GM18505 (cell line): ENCODE measurements at regions not wholly inside any gene's neighbourhood (a gene's known extent, or its start where the extent isn't known, plus 50 kb on each side); places are given as distances from the start of the nearest gene placed in this dataset.
A peak's percentile ranks its signal among the peaks of the same experiment; 100 is the strongest.
"Not testable (repeated sequence)": the region's sequence is repeated elsewhere in the genome, so short reads cannot be mapped to it uniquely, and the experiment has no call there.

Source experiments
- ATAC-seq: cut with Tn5 transposase; IDR thresholded peaks from one replicate; pipeline ENCODE4 v1.9.1; 2021; ENCODE audit not compliant: unreplicated experiment
- POLR2A ChIP-seq: IDR thresholded peaks from 4 replicates; pipeline ENCODE4 v1.6.1; 2011; ENCODE audit warnings: borderline replicate concordance; ENCODE audit not compliant: insufficient read depth, insufficient read length; ENCODE audit errors: extremely low read depth

GRCh38 chr6:167691533-167692312 lies 135.0 kb upstream of the AFDN start:
- no peak for ATAC-seq
- no peak for TF ChIP-seq POLR2A

DNA sequence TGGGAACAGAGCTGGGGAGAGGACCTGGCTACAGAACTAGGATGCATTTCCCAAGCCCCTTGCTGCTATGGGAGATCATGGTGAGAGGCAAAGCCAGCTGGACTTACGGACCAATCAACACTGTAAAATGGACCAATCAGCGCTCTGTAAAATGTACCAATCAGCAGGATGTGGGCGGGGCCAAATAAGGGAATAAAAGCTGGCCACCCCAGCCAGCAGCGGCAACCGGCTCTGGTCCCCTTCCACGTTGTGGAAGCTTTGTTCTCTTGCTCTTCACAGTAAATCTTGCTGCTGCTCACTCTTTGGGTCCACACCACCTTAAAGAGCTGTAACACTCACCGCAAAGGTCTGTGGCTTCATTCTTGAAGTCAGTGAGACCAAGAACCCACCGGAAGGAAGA lies 133.2 kb upstream of the AFDN start:
- ATAC-seq: not testable (repeated sequence)

DNA sequence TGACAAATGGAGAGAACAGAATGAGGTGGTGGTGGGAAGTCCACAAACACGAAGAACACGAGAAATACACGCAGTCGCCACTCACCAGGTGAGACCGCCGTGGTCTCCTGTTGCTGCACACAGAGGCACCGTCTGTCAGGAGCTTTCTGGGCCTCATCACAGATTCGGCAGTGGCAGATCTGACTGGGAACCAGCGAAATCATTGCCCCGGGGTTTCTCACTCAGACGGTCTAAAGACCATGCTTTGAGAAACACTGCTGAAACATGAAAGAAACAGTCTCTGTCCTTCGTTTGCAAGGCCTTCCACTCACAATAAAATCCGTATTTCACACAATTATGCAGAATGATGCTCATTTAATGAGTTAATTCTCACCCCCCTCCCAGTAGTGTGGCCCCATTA lies 130.9 kb upstream of the AFDN start:
- no peak for TF ChIP-seq POLR2A
- ATAC-seq: no peak

DNA sequence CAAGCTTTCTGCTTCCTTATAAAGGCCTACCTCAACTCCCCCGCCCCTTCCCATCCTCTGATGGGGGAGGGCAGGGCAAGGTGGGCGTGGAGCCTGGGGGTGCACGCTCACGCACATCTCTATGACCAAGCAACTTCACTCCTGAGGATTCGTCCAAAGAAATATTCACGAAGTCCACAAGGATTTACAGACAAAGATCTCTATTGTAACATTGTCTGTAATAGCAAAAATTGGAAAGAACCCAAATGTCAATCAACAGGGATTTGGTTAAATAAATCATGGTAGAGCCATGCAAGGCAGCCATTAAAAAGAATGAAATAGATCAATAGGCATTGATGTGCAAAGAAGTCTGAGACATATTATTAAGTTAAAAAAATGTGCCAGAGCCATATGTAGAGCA lies 130.4 kb upstream of the AFDN start:
- TF ChIP-seq POLR2A: no peak
- no peak for ATAC-seq

DNA sequence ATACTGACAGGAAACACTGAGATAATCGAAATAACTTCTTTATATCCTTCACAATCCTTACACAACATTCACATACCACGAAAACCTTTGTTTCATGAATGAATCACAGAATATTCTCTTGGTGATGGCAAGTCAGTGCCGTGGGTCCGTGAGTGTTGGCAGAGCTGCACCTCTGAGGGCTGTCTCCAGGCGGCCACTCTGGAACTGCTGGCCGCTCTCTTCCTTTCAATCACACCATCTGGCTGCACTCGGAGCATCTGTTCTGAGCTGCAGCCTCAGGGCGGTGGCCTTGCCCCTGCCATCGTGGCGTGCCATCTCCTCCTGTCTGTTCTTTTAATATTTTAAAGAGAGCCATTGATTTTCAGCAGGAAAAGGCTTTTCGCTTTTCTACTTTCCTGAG lies 129.4 kb upstream of the AFDN start:
- ATAC-seq: no peak
- no peak for TF ChIP-seq POLR2A

- ATAC-seq: no peak
- no peak for TF ChIP-seq POLR2A
These were observed 128.2 kb upstream of the AFDN start for GRCh38 chr6:167698540-167698939.

DNA sequence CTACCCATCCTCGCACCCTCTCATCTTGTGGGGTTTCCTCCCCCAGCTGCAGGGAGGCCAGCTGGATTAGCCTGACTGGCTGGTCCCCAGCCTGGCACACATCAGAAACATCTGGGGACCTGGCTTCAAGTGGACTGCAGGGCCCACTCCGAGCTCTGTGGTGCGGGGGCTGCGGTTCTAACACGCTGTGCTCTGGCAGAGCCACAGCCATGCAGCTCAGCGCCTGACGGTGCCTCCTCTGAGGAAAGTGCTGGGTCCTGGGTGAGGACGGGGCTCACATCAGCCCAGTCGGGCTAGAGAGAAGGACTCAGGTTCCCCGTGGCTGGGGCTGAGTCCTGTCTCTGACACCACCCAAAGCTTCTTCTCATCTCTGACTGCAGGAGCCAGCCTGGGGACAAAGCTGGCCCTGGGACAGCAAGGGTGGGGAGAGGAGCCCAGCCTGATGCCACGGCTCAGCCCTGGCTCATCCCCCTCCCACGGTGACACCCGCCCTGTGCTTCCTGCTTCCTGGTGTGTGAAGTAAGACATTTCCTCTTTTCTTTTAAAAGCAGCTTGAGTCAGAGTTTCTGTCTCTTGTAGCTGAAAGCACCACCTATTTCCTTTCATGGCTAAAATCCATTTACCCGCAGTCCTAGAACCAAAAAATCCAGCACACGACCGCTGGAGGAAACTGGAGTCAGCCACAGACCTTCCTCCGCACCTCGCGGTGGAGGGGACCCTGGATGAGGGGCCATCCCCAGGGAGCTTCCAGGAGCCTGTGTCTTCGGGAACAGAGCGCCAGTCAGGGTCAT lies 127.4 kb upstream of the AFDN start:
- peak; percentile 38 for TF ChIP-seq POLR2A
- peak; percentile 94 for ATAC-seq

DNA sequence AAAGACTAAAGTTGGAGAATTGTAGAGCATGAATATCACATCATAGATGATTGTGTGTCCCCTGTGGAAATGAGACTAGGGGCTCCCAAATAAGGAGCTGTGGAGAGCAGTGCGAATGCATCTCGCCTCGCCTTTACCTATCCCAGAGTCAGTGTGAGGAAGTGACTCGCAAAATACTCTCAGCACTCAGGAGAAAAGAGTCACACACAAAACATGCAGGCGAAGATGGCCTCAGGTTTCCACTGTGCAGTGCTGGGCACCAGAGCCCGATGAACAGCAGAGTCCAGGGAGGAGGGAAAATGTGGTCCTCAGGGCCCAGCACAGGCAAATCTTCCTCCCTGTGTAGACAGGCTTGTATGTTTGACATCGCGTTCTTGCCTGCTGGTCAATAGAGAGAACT lies 126.5 kb upstream of the AFDN start:
- TF ChIP-seq POLR2A: no peak
- no peak for ATAC-seq

DNA sequence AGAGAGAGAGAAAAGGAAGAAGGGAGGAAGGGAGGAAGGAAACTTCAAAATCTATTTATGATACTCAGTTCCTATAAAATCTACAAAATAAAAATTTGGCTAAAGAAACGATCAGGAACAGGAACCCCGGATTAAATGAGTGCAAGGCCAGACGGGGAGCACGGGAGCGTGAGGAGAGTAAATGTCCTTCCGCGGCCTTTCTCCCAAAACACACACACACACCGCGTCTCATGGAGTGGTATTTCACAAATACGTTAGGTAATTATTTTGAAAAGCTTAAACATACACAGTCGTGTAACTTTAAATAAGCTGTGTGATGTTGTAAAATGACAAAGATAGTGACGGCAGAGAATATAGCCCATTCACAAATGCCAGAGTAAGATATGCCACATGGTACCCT lies 125.7 kb upstream of the AFDN start:
- no peak for ATAC-seq
- no peak for TF ChIP-seq POLR2A

DNA sequence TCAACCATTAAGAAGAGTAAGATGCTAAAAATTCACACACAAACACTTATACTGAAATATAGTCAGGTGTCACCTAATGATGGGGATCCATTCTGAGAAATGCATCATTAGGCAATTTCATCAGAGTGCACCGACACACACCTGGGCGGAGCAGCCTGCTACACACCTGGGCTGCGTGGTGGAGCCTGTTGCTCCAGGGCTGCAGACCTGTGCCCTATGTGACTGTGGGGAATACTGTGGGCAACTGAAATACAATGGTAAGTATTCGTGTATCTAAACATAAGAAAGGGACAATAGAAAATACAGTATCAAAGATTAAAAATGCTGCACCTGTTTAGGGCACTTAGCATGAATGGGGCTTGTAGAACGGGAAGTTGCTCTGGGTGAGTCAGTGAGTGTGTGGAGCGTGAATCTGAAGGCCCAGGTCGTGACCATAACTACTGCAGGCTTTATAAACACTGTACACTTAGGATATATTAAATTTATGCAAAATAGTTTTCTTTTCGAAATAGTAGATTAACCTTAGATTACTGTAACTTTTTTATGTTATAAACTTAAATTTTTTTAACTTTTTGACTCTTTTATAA lies 124.4 kb upstream of the AFDN start:
- no peak for TF ChIP-seq POLR2A
- no peak for ATAC-seq

DNA sequence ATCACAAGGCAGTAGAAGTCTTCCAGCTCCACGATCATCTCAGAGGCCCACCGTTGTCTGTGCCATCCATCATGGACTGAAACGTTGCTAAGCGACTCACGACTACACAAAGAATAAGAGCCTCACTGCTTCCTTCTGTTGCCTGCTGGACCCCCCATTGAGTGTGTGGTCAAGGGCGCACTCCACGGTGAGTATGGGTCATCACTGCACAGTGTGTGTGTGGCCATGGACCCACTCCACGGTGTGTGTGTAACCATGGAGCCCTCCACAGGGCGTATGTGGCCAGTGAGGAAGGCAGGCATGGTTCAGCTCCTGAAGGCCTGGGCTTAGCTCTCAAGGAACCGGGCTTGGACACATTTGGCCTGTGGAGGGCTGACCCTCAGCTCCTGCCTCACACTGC lies 123.4 kb upstream of the AFDN start:
- no peak for ATAC-seq
- TF ChIP-seq POLR2A: no peak

DNA sequence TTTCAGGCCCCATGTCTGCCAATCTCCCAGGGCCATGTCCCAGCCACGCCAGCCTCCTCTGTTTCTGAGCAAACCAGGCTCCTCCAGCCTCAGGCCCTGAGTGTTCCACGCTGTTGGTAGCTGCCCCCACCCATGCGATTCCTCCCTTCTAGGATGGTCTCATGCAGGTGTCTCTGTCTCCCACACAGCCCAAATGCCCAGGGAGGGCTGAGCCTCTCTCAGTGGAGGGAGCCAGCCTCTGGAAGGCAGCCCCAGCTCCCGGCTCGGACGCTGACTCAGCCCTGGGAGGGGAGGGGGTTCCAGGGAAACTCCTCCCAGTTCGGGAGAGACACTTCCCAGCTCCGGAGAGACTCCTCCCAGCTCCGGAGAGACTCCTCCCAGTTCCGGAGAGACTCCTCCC lies 122.9 kb upstream of the AFDN start:
- no peak for TF ChIP-seq POLR2A
- ATAC-seq: no peak

GRCh38 chr6:167704396-167704901 lies 122.3 kb upstream of the AFDN start:
- TF ChIP-seq POLR2A: no peak
- ATAC-seq: no peak
